SK-N-SH (cell line): ENCODE measurements at regions not wholly inside any gene's neighbourhood (a gene's known extent, or its start where the extent isn't known, plus 50 kb on each side); places are given as distances from the start of the nearest gene placed in this dataset.

Source experiments
- CTCF ChIA-PET: fragments of 300-600, 350-600 bp; formaldehyde crosslinking; extraction: SDS; loops from one replicate; lab custom pipeline; 2021; lab: Yijun Ruan, JAX
- POLR2A ChIA-PET: fragments of 350-600 bp; sonication (Branson Sonifier 250); formaldehyde crosslinking; extraction: SDS; loops from one replicate; lab custom pipeline; 2020; ENCODE audit warnings: antibody characterized with exemption, inconsistent platforms; lab: Yijun Ruan, JAX
- DNase-seq: peaks from one replicate; pipeline ENCODE4 v3.0.0; 2012
- H2AFZ ChIP-seq: fragments of 200-600 bp; sonication (generic); 2 replicates; pipeline ENCODE4 v1.8.1; 2016; ENCODE audit warnings: antibody characterized with exemption, mild to moderate bottlenecking, low read depth
- H3F3A ChIP-seq: fragments of 200-600 bp; sonication (generic); replicated peaks from 2 replicates; pipeline ENCODE3; 2016; ENCODE audit warnings: antibody characterized with exemption, mild to moderate bottlenecking; ENCODE audit not compliant: insufficient read depth
- H3K27ac ChIP-seq, 2 experiments: fragments of 200-500 bp in 1 of 2; fragments of 200-600 bp in 1 of 2; sonication (Bioruptor generic) in 1 of 2; sonication (generic), shearing (Covaris generic) in 1 of 2; 2 replicates each; pipeline versions ENCODE4 v1.5.1 to v1.6.1; 2014 to 2016; ENCODE audit warnings: low read depth in 2 of 2, inconsistent platforms in 1 of 2, low read length in 1 of 2, mild to moderate bottlenecking in 1 of 2, mixed read lengths in 1 of 2
- H3K27me3 ChIP-seq: fragments of 200-600 bp; sonication (generic), shearing (Covaris generic); 2 replicates; pipeline ENCODE4 v1.6.1; 2016; ENCODE audit warnings: mixed run types; ENCODE audit not compliant: insufficient read depth
- H3K36me3 ChIP-seq, 2 experiments: fragments of 200-500 bp in 1 of 2; fragments of 200-600 bp in 1 of 2; sonication (Bioruptor generic) in 1 of 2; sonication (generic) in 1 of 2; replicated peaks in 1 of 2; 2 replicates each; pipeline versions ENCODE3 to v1.5.1; 2014 to 2016; ENCODE audit warnings: low read length in 1 of 2, mild to moderate bottlenecking in 1 of 2; ENCODE audit not compliant: insufficient read depth in 2 of 2, control insufficient read depth in 1 of 2
- H3K4me1 ChIP-seq, 2 experiments: fragments of 200-500 bp in 1 of 2; fragments of 200-600 bp in 1 of 2; sonication (Bioruptor generic) in 1 of 2; sonication (generic), shearing (Covaris generic) in 1 of 2; 2 replicates each; pipeline versions ENCODE4 v1.5.1 to v1.6.1; 2014 to 2016; ENCODE audit warnings: low read depth in 1 of 2, low read length in 1 of 2, mixed run types in 1 of 2; ENCODE audit not compliant: insufficient read depth in 2 of 2, control insufficient read depth in 1 of 2
- H3K4me2 ChIP-seq: fragments of 200-600 bp; sonication (generic), shearing (Covaris generic); 2 replicates; pipeline ENCODE4 v1.6.1; 2017; ENCODE audit warnings: mixed run types
- H3K4me3 ChIP-seq, 2 experiments: fragments of 200-500 bp in 1 of 2; fragments of 200-600 bp in 1 of 2; sonication (Bioruptor generic) in 1 of 2; sonication (generic), shearing (Covaris generic) in 1 of 2; 2 replicates each; pipeline versions ENCODE4 v1.5.1 to v1.8.1; 2014 to 2016; ENCODE audit warnings: low read depth in 2 of 2, inconsistent platforms in 1 of 2, low read length in 1 of 2, mild to moderate bottlenecking in 1 of 2, mixed read lengths in 1 of 2, moderate library complexity in 1 of 2
- H3K79me2 ChIP-seq: fragments of 200-600 bp; sonication (generic); 2 replicates; pipeline ENCODE4 v1.8.1; 2017; ENCODE audit warnings: mild to moderate bottlenecking; ENCODE audit not compliant: insufficient read depth
- H3K9ac ChIP-seq: fragments of 200-600 bp; sonication (generic); 2 replicates; pipeline ENCODE4 v1.6.1; 2017; ENCODE audit warnings: mixed run types
- H3K9me2 ChIP-seq: fragments of 200-600 bp; sonication (generic); 2 replicates; pipeline ENCODE4 v1.6.1; 2017; ENCODE audit warnings: mixed run types
- H3K9me3 ChIP-seq: fragments of 200-600 bp; sonication (generic); 2 replicates; pipeline ENCODE4 v1.6.1; 2017; ENCODE audit warnings: mixed run types, mild to moderate bottlenecking, moderate library complexity
- H4K20me1 ChIP-seq: fragments of 200-600 bp; sonication (generic); 2 replicates; pipeline ENCODE4 v1.6.1; 2017; ENCODE audit warnings: mild to moderate bottlenecking, mixed run types; ENCODE audit not compliant: insufficient read depth
- CHD2 ChIP-seq: fragments of 150-350 bp; IDR thresholded peaks from 2 replicates; pipeline ENCODE4 v1.6.1; 2018; ENCODE audit warnings: low read length; ENCODE audit not compliant: partially characterized antibody
- ELF1 ChIP-seq: IDR thresholded peaks from 2 replicates; pipeline ENCODE4 v1.4.0; 2012
- EZH2phosphoT487 ChIP-seq: fragments of 200-600 bp; sonication (generic); IDR thresholded peaks from 2 replicates; pipeline ENCODE4 v1.6.1; 2017; ENCODE audit warnings: low read depth, mixed run types, mild to moderate bottlenecking, antibody characterized with exemption, moderate library complexity, borderline replicate concordance
- FOXJ3 ChIP-seq: sonication (generic); formaldehyde crosslinking; IDR thresholded peaks from 2 replicates; pipeline ENCODE4 v1.5.1; 2020; ENCODE audit warnings: mild to moderate bottlenecking, missing genetic modification reagents
- GABPA ChIP-seq: IDR thresholded peaks from 2 replicates; pipeline ENCODE4 v1.4.0; 2012; ENCODE audit warnings: low read depth, mild to moderate bottlenecking
- GATA2 ChIP-seq: sonication (generic); formaldehyde crosslinking; IDR thresholded peaks from 2 replicates; pipeline ENCODE4 v1.5.0; 2020; ENCODE audit warnings: mild to moderate bottlenecking, missing genetic modification reagents
- MEF2A ChIP-seq: IDR thresholded peaks from 2 replicates; pipeline ENCODE4 v1.4.0; 2012; ENCODE audit warnings: low read depth, borderline replicate concordance
- NFIC ChIP-seq: IDR thresholded peaks from 2 replicates; pipeline ENCODE4 v1.4.0; 2012; ENCODE audit warnings: borderline replicate concordance
- NRF1 ChIP-seq: IDR thresholded peaks from 2 replicates; pipeline ENCODE4 v1.6.1; 2012; ENCODE audit warnings: low read depth, mild to moderate bottlenecking, low read length
- PBX3 ChIP-seq: IDR thresholded peaks from 2 replicates; pipeline ENCODE4; 2012
- RFX5 ChIP-seq: IDR thresholded peaks from 2 replicates; pipeline ENCODE4 v1.6.1; 2012; ENCODE audit warnings: mild to moderate bottlenecking, improper control_type of control experiment, low read length
- TAF1 ChIP-seq: IDR thresholded peaks from 2 replicates; pipeline ENCODE4 v1.6.1; 2012; ENCODE audit warnings: low read depth, mild to moderate bottlenecking, low read length, moderate library complexity, borderline replicate concordance
- TCF12 ChIP-seq: IDR thresholded peaks from 2 replicates; pipeline ENCODE4 v1.4.0; 2012
- TEAD4 ChIP-seq: IDR thresholded peaks from 2 replicates; pipeline ENCODE4 v1.4.0; 2012; ENCODE audit warnings: mild to moderate bottlenecking, borderline replicate concordance; ENCODE audit not compliant: insufficient read depth
- YY1 ChIP-seq: IDR thresholded peaks from 2 replicates; pipeline ENCODE4 v1.4.0; 2012; ENCODE audit warnings: low read depth, mild to moderate bottlenecking
- TF ChIP-seq, protein P1 (sequence below): fragments of 150-350 bp; IDR thresholded peaks from 2 replicates; pipeline ENCODE4 v1.6.1; 2016; ENCODE audit warnings: mild to moderate bottlenecking, low read depth, low read length
- TF ChIP-seq, protein P2 (sequence below): IDR thresholded peaks from 2 replicates; pipeline ENCODE4 v1.4.0; 2012; ENCODE audit warnings: low read depth, borderline replicate concordance
- TF ChIP-seq, protein P3 (sequence below): IDR thresholded peaks from 2 replicates; pipeline ENCODE4 v1.4.0; 2012; ENCODE audit warnings: low read depth, borderline replicate concordance

GRCh38 chr2:146826388-146826787, 1018.4 kb upstream of the ACVR2A start:
- Histone ChIP-seq H3K79me2 (no peaks in the 10 kb centered on the region), H3K9ac (no peak overlapping the region), H2AFZ (no peak overlapping the region), H3K27ac (no peak overlapping the region), H3K9me3 (no peaks in the 10 kb centered on the region), H3K27me3 (no peaks in the 10 kb centered on the region), H3K9me2 (no peaks in the 10 kb centered on the region), H4K20me1 (no peaks in the 10 kb centered on the region)
- ChIA-PET POLR2A (no interaction called here), CTCF (no interaction called here)
- no peak for DNase-seq
- TF ChIP-seq TEAD4 (no peak), PBX3 (no peak), GATA2 (no peak), ELF1 (no peak), CHD2 (no peak), RFX5 (no peak), TAF1 (no peak), TCF12 (no peak), YY1 (no peak), NFIC (no peak), MEF2A (no peak), NRF1 (no peak), GABPA (no peak), FOXJ3 (CRISPR knock-in tag) (no peak), EZH2phosphoT487 (no peak)
- TF ChIP-seq, protein P1, sequence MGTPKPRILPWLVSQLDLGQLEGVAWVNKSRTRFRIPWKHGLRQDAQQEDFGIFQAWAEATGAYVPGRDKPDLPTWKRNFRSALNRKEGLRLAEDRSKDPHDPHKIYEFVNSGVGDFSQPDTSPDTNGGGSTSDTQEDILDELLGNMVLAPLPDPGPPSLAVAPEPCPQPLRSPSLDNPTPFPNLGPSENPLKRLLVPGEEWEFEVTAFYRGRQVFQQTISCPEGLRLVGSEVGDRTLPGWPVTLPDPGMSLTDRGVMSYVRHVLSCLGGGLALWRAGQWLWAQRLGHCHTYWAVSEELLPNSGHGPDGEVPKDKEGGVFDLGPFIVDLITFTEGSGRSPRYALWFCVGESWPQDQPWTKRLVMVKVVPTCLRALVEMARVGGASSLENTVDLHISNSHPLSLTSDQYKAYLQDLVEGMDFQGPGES = no peak
- TF ChIP-seq, protein P2, sequence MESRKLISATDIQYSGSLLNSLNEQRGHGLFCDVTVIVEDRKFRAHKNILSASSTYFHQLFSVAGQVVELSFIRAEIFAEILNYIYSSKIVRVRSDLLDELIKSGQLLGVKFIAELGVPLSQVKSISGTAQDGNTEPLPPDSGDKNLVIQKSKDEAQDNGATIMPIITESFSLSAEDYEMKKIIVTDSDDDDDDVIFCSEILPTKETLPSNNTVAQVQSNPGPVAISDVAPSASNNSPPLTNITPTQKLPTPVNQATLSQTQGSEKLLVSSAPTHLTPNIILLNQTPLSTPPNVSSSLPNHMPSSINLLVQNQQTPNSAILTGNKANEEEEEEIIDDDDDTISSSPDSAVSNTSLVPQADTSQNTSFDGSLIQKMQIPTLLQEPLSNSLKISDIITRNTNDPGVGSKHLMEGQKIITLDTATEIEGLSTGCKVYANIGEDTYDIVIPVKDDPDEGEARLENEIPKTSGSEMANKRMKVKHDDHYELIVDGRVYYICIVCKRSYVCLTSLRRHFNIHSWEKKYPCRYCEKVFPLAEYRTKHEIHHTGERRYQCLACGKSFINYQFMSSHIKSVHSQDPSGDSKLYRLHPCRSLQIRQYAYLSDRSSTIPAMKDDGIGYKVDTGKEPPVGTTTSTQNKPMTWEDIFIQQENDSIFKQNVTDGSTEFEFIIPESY = no peak
- TF ChIP-seq, protein P3, sequence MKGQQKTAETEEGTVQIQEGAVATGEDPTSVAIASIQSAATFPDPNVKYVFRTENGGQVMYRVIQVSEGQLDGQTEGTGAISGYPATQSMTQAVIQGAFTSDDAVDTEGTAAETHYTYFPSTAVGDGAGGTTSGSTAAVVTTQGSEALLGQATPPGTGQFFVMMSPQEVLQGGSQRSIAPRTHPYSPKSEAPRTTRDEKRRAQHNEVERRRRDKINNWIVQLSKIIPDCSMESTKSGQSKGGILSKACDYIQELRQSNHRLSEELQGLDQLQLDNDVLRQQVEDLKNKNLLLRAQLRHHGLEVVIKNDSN = no peak
- TF ChIP-seq, all 33 proteins: peak for 0
- Histone ChIP-seq H3K36me3 (no peaks in the 10 kb centered on the region), H3K4me3 (no peak overlapping the region), H3F3A (no peaks in the 10 kb centered on the region), H3K4me1 (no peaks in the 10 kb centered on the region; a peak in 1 of 4 replicates), H3K4me2 (no peak overlapping the region)
